Esophagus squamous epithelium (tissue), 4 donors: ENCODE measurements at regions not wholly inside any gene's neighbourhood (a gene's known extent, or its start where the extent isn't known, plus 50 kb on each side); places are given as distances from the start of the nearest gene placed in this dataset.

Experiments used
- POLR2A ChIP-seq, 4 donors: fragments of 450-650 bp; IDR thresholded peaks; one replicate each; pipeline ENCODE4 v1.6.1; 2017; ENCODE audit warnings: antibody characterized with exemption in 4 of 4, mild to moderate bottlenecking in 4 of 4, moderate library complexity in 3 of 4
- TF ChIP-seq, protein P1 (sequence below), 6 experiments: fragments of 450-650 bp in 4 of 6; fragments of 200-600 bp in 2 of 6; sonication (generic) in 2 of 6; IDR thresholded peaks; one replicate each; pipeline ENCODE4 v1.5.1; 2016 to 2019; ENCODE audit warnings: antibody characterized with exemption in 6 of 6, mild to moderate bottlenecking in 4 of 6, moderate library complexity in 4 of 6

DNA sequence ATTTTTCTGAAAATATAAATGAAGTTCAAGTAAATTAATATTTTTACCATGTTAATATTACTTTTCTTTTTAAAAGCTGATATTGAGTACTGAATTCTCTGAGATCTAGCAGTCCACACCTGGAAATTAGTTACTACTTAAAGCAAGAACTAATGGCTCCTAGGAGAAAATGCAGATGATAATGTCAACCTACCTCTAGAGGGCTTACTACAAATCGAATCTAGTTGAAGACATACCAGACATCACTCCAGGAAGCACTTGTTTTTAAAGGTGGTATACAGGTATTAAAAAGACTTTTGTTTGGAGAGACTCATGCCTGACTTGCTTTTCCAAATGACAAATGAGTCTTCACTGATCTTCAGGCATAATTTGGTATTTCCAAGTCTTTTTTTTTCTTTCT is 516.4 kb upstream of the BOD1L1 start:
- TF ChIP-seq, protein P1, sequence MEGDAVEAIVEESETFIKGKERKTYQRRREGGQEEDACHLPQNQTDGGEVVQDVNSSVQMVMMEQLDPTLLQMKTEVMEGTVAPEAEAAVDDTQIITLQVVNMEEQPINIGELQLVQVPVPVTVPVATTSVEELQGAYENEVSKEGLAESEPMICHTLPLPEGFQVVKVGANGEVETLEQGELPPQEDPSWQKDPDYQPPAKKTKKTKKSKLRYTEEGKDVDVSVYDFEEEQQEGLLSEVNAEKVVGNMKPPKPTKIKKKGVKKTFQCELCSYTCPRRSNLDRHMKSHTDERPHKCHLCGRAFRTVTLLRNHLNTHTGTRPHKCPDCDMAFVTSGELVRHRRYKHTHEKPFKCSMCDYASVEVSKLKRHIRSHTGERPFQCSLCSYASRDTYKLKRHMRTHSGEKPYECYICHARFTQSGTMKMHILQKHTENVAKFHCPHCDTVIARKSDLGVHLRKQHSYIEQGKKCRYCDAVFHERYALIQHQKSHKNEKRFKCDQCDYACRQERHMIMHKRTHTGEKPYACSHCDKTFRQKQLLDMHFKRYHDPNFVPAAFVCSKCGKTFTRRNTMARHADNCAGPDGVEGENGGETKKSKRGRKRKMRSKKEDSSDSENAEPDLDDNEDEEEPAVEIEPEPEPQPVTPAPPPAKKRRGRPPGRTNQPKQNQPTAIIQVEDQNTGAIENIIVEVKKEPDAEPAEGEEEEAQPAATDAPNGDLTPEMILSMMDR (IDR thresholded peaks at IDR 0.05) = no peak
- no peak for TF ChIP-seq POLR2A (IDR thresholded peaks at IDR 0.05)
